ENCODE measurements at regions not wholly inside any gene's neighbourhood (a gene's known extent, or its start where the extent isn't known, plus 50 kb on each side); places are given as distances from the start of the nearest gene placed in this dataset.

- Histone ChIP-seq H3K9ac (ENCODE audit: low read depth in 1 of 2, low read length in 2 of 2) (no peak overlapping the region), H3K4me3 (ENCODE audit: low read depth in 1 of 3, low read length in 3 of 3) (no peak overlapping the region), H3K27me3 (ENCODE audit: control insufficient read depth in 4 of 4, insufficient read depth in 4 of 4, low read length in 3 of 4) (no peaks in the 10 kb centered on the region), H3K9me3 (ENCODE audit: control insufficient read depth in 4 of 4, low read length in 3 of 4) (no peaks in the 10 kb centered on the region), H3K4me1 (ENCODE audit: control insufficient read depth in 4 of 4, insufficient read depth in 4 of 4, low read length in 3 of 4) (no peaks in the 10 kb centered on the region), H3K36me3 (ENCODE audit: control insufficient read depth in 4 of 4, insufficient read depth in 3 of 4, low read depth in 1 of 4, low read length in 3 of 4) (no peaks in the 10 kb centered on the region), H3K27ac (ENCODE audit: low read depth in 1 of 2, low read length in 2 of 2) (no peak overlapping the region)
- 84% methylated on average over 1 of the region's 1 CpG for WGBS
- TF ChIP-seq FOXA1 (IDR thresholded peaks at IDR 0.05) (no peak), GABPA (IDR thresholded peaks at IDR 0.05 in 1 of 2, conservative IDR thresholded peaks at IDR 0.05 in 1 of 2) (no peak), REST (IDR thresholded peaks at IDR 0.05) (no peak), FOXA2 (IDR thresholded peaks at IDR 0.05) (no peak), YY1 (IDR thresholded peaks at IDR 0.05) (no peak), SP1 (IDR thresholded peaks at IDR 0.05) (no peak), HNF4G (IDR thresholded peaks at IDR 0.05) (no peak), RAD21 (IDR thresholded peaks at IDR 0.05) (no peak)
- DNase-seq (ENCODE audit: low spot score), result no peak
These were observed 244.1 kb downstream of the AASDHPPT start for GRCh38 chr11:106321601-106322000.

- Histone ChIP-seq H3K9ac (ENCODE audit: low read depth in 1 of 2, low read length in 2 of 2) (no peak overlapping the region), H3K36me3 (ENCODE audit: control insufficient read depth in 4 of 4, insufficient read depth in 3 of 4, low read depth in 1 of 4, low read length in 3 of 4) (no peaks in the 10 kb centered on the region), H3K27me3 (ENCODE audit: control insufficient read depth in 4 of 4, insufficient read depth in 4 of 4, low read length in 3 of 4) (no peaks in the 10 kb centered on the region), H3K4me3 (ENCODE audit: low read depth in 1 of 3, low read length in 3 of 3) (no peak overlapping the region), H3K4me1 (ENCODE audit: control insufficient read depth in 4 of 4, insufficient read depth in 4 of 4, low read length in 3 of 4) (no peaks in the 10 kb centered on the region), H3K27ac (ENCODE audit: low read depth in 1 of 2, low read length in 2 of 2) (no peak overlapping the region), H3K9me3 (ENCODE audit: control insufficient read depth in 4 of 4, low read length in 3 of 4) (no peaks in the 10 kb centered on the region)
- TF ChIP-seq REST (IDR thresholded peaks at IDR 0.05), result no peak
- TF ChIP-seq GABPA (IDR thresholded peaks at IDR 0.05 in 1 of 2, conservative IDR thresholded peaks at IDR 0.05 in 1 of 2), result no peak
- TF ChIP-seq ATF3 (IDR thresholded peaks at IDR 0.05), result no peak
- TF ChIP-seq RAD21 (IDR thresholded peaks at IDR 0.05), result no peak
- no peak for TF ChIP-seq HNF4G (IDR thresholded peaks at IDR 0.05)
- no peak for TF ChIP-seq RXRA (IDR thresholded peaks at IDR 0.05)
- WGBS, result 78% methylated on average over 2 of the region's 2 CpGs
- no peak for DNase-seq (ENCODE audit: low spot score)
These were observed 244.6 kb downstream of the AASDHPPT start for GRCh38 chr11:106322106-106322505.

GRCh38 chr11:106326087-106326486, 248.6 kb downstream of the AASDHPPT start:
- Histone ChIP-seq H3K9ac (ENCODE audit: low read depth in 1 of 2, low read length in 2 of 2) (no peak overlapping the region), H3K9me3 (ENCODE audit: control insufficient read depth in 4 of 4, low read length in 3 of 4) (no peaks in the 10 kb centered on the region), H3K4me1 (ENCODE audit: control insufficient read depth in 4 of 4, insufficient read depth in 4 of 4, low read length in 3 of 4) (no peaks in the 10 kb centered on the region), H3K4me3 (ENCODE audit: low read depth in 1 of 3, low read length in 3 of 3) (no peak overlapping the region), H3K27me3 (ENCODE audit: control insufficient read depth in 4 of 4, insufficient read depth in 4 of 4, low read length in 3 of 4) (peaks cover 0 to 3% (median 0%) of the 10 kb centered on the region in 4 donors), H3K36me3 (ENCODE audit: control insufficient read depth in 4 of 4, insufficient read depth in 3 of 4, low read depth in 1 of 4, low read length in 3 of 4) (no peaks in the 10 kb centered on the region), H3K27ac (ENCODE audit: low read depth in 1 of 2, low read length in 2 of 2) (no peak overlapping the region)
- 56% methylated on average over 3 of the region's 3 CpGs for WGBS
- DNase-seq (ENCODE audit: low spot score), result no peak
- TF ChIP-seq ZBTB33 (IDR thresholded peaks at IDR 0.05), result no peak
- no peak for TF ChIP-seq YY1 (IDR thresholded peaks at IDR 0.05)
- TF ChIP-seq CTCF (IDR thresholded peaks at IDR 0.05; ENCODE audit: low read depth, low read length, missing input control), result no peak
- no peak for TF ChIP-seq MAX (IDR thresholded peaks at IDR 0.05)
- no peak for TF ChIP-seq RXRA (IDR thresholded peaks at IDR 0.05)
- no peak for TF ChIP-seq FOXA1 (IDR thresholded peaks at IDR 0.05)
- TF ChIP-seq GABPA (IDR thresholded peaks at IDR 0.05 in 1 of 2, conservative IDR thresholded peaks at IDR 0.05 in 1 of 2), result no peak
- TF ChIP-seq NR2F2 (IDR thresholded peaks at IDR 0.05), result no peak
- no peak for TF ChIP-seq RAD21 (IDR thresholded peaks at IDR 0.05)
- TF ChIP-seq HNF4A (conservative IDR thresholded peaks at IDR 0.05), result no peak
- TF ChIP-seq SP1 (IDR thresholded peaks at IDR 0.05), result no peak
